Trophoblast cell (in vitro differentiated cells and primary cell): ENCODE measurements at regions not wholly inside any gene's neighbourhood (a gene's known extent, or its start where the extent isn't known, plus 50 kb on each side); places are given as distances from the start of the nearest gene placed in this dataset.

ENCODE experiments used
- DNase-seq, 2 donors: peaks; one replicate each; pipeline ENCODE4 v3.0.0-alpha.2; 2016
- H2AFZ ChIP-seq: 2 replicates; pipeline ENCODE4 v1.6.1; 2013; ENCODE audit warnings: low read length, moderate library complexity, mild to moderate bottlenecking; ENCODE audit not compliant: insufficient read depth, poor library complexity
- H2AK5ac ChIP-seq: 2 replicates; pipeline ENCODE4 v1.6.1; 2013; ENCODE audit warnings: mild to moderate bottlenecking, low read length
- H2BK120ac ChIP-seq: 2 replicates; pipeline ENCODE4 v1.6.1; 2013; ENCODE audit warnings: low read length, mild to moderate bottlenecking, moderate library complexity; ENCODE audit not compliant: insufficient read depth, poor library complexity
- H2BK12ac ChIP-seq: 2 replicates; pipeline ENCODE4 v1.6.1; 2013; ENCODE audit warnings: mild to moderate bottlenecking, low read length, moderate library complexity
- H2BK5ac ChIP-seq: 2 replicates; pipeline ENCODE4 v1.6.1; 2013; ENCODE audit warnings: low read length, low read depth, moderate library complexity, mild to moderate bottlenecking; ENCODE audit not compliant: poor library complexity
- H3K14ac ChIP-seq: 2 replicates; pipeline ENCODE4 v1.6.1; 2013; ENCODE audit warnings: mild to moderate bottlenecking, low read length
- H3K18ac ChIP-seq: 2 replicates; pipeline ENCODE4 v1.6.1; 2013; ENCODE audit warnings: mild to moderate bottlenecking, low read length
- H3K23ac ChIP-seq: 2 replicates; pipeline ENCODE4 v1.6.1; 2013; ENCODE audit warnings: low read length
- H3K27ac ChIP-seq: 2 replicates; pipeline ENCODE4 v1.5.1; 2013; ENCODE audit warnings: low read depth, mild to moderate bottlenecking, inconsistent platforms, low read length, moderate library complexity
- H3K27me3 ChIP-seq: 2 replicates; pipeline ENCODE4 v1.6.1; 2013; ENCODE audit warnings: inconsistent platforms, mild to moderate bottlenecking, low read length, moderate library complexity; ENCODE audit not compliant: insufficient read depth
- H3K36me3 ChIP-seq, 2 experiments: 1 replicate in 1 of 2; 2 replicates in 1 of 2; pipeline ENCODE4 v1.6.1; 2013; ENCODE audit warnings: low read length in 2 of 2, mild to moderate bottlenecking in 2 of 2, moderate library complexity in 1 of 2; ENCODE audit not compliant: insufficient read depth in 2 of 2, control insufficient read depth in 1 of 2
- H3K4ac ChIP-seq: 2 replicates; pipeline ENCODE4 v1.6.1; 2013; ENCODE audit warnings: low read depth, mild to moderate bottlenecking, low read length, moderate library complexity
- H3K4me1 ChIP-seq, 2 experiments: 1 replicate in 1 of 2; 2 replicates in 1 of 2; pipeline ENCODE4 v1.6.1; 2013; ENCODE audit warnings: low read length in 2 of 2, mild to moderate bottlenecking in 2 of 2, moderate library complexity in 1 of 2; ENCODE audit not compliant: insufficient read depth in 2 of 2, control insufficient read depth in 1 of 2
- H3K4me2 ChIP-seq: 2 replicates; pipeline ENCODE4 v1.6.1; 2013; ENCODE audit warnings: inconsistent platforms, mild to moderate bottlenecking, low read length, moderate library complexity
- H3K4me3 ChIP-seq: 2 replicates; pipeline ENCODE4 v1.5.1; 2013; ENCODE audit warnings: mild to moderate bottlenecking, low read depth, low read length, inconsistent platforms
- H3K79me1 ChIP-seq: one replicate; pipeline ENCODE4 v1.6.1; 2013; ENCODE audit warnings: low read length
- H3K79me2 ChIP-seq: 2 replicates; pipeline ENCODE4 v1.6.1; 2013; ENCODE audit warnings: low read length, mild to moderate bottlenecking; ENCODE audit not compliant: control insufficient read depth, insufficient read depth, poor library complexity
- H3K9ac ChIP-seq: 2 replicates; pipeline ENCODE4 v1.6.1; 2013; ENCODE audit warnings: mild to moderate bottlenecking, low read length
- H3K9me3 ChIP-seq: 2 replicates; pipeline ENCODE4 v1.6.1; 2013; ENCODE audit warnings: low read depth, mild to moderate bottlenecking, control low read depth, inconsistent platforms, low read length; ENCODE audit not compliant: insufficient read depth
- H4K12ac ChIP-seq: 2 replicates; pipeline ENCODE4 v1.6.1; 2013; ENCODE audit warnings: low read depth, mild to moderate bottlenecking, low read length, moderate library complexity
- H4K8ac ChIP-seq: 2 replicates; pipeline ENCODE4 v1.6.1; 2013; ENCODE audit warnings: low read depth, mild to moderate bottlenecking, low read length, moderate library complexity
- H4K91ac ChIP-seq: one replicate; pipeline ENCODE4 v1.6.1; 2013; ENCODE audit warnings: low read depth, mild to moderate bottlenecking, low read length, moderate library complexity
- WGBS: extraction: QIAGEN DNeasy Blood & Tissue Kit; methylation state at CpG from one replicate; pipeline ENCODE4 v1.1.7; 2013; ENCODE audit warnings: missing lambda C conversion rate; ENCODE audit not compliant: insufficient read length, insufficient coverage; ENCODE audit errors: extremely low coverage; 5-methylcytosine and 5-hydroxymethylcytosine counted together

GRCh38 chrX:9211269-9211668 lies 177.3 kb upstream of the FAM9B start:
- Histone ChIP-seq H3K14ac (no peak overlapping the region), H3K9ac (no peak overlapping the region), H3K27ac (no peak overlapping the region), H3K4me2 (no peak overlapping the region), H4K12ac (no peak overlapping the region), H3K36me3 (no peaks in the 10 kb centered on the region), H4K91ac (no peak overlapping the region), H3K4ac (no peak overlapping the region), H2BK120ac (no peak overlapping the region), H3K27me3 (no peaks in the 10 kb centered on the region), H3K9me3 (no peaks in the 10 kb centered on the region), H3K4me1 (no peaks in the 10 kb centered on the region), H3K4me3 (no peak overlapping the region), H2BK12ac (no peak overlapping the region), H3K18ac (no peak overlapping the region), H2BK5ac (no peak overlapping the region), H4K8ac (no peak overlapping the region), H3K79me1 (no peaks in the 10 kb centered on the region), H3K23ac (no peak overlapping the region), H2AFZ (no peak overlapping the region), H2AK5ac (no peak overlapping the region), H3K79me2 (no peaks in the 10 kb centered on the region)
- no CpG with 5 or more reads among the region's 7 CpGs for WGBS
- no peak for DNase-seq

GRCh38 chrX:9221781-9222180 lies 187.9 kb upstream of the FAM9B start:
- Histone ChIP-seq H2BK5ac (no peak overlapping the region), H3K4me2 (no peak overlapping the region), H3K79me2 (no peaks in the 10 kb centered on the region), H3K27me3 (no peaks in the 10 kb centered on the region), H4K12ac (no peak overlapping the region), H2BK120ac (no peak overlapping the region), H3K9me3 (peaks cover 4% of the 10 kb centered on the region), H4K91ac (no peak overlapping the region), H3K23ac (no peak overlapping the region), H3K18ac (no peak overlapping the region), H3K14ac (no peak overlapping the region), H3K79me1 (no peaks in the 10 kb centered on the region), H3K4ac (no peak overlapping the region), H4K8ac (no peak overlapping the region), H3K4me3 (no peak overlapping the region), H3K36me3 (no peaks in the 10 kb centered on the region), H3K9ac (no peak overlapping the region), H2AK5ac (no peak overlapping the region), H3K4me1 (no peaks in the 10 kb centered on the region), H2AFZ (no peak overlapping the region), H3K27ac (no peak overlapping the region), H2BK12ac (no peak overlapping the region)
- DNase-seq = no peak
- WGBS = no CpG with 5 or more reads among the region's 5 CpGs

GRCh38 chrX:9222299-9222698 lies 188.4 kb upstream of the FAM9B start:
- no peak overlapping the region for H2BK5ac ChIP-seq
- H3K36me3 ChIP-seq = no peaks in the 10 kb centered on the region
- no peak overlapping the region for H2BK120ac ChIP-seq
- no peaks in the 10 kb centered on the region for H3K27me3 ChIP-seq
- H2AFZ ChIP-seq = no peak overlapping the region
- no peak overlapping the region for H3K27ac ChIP-seq
- no peak overlapping the region for H3K14ac ChIP-seq
- no peak overlapping the region for H3K4ac ChIP-seq
- no peaks in the 10 kb centered on the region for H3K4me1 ChIP-seq
- no CpG with 5 or more reads among the region's 9 CpGs for WGBS
- H2BK12ac ChIP-seq = no peak overlapping the region
- H3K4me3 ChIP-seq = no peak overlapping the region
- H3K79me2 ChIP-seq = no peaks in the 10 kb centered on the region
- H4K8ac ChIP-seq = no peak overlapping the region
- no peak overlapping the region for H3K18ac ChIP-seq
- no peak overlapping the region for H4K91ac ChIP-seq
- DNase-seq = no peak
- no peak overlapping the region for H4K12ac ChIP-seq
- no peak overlapping the region for H3K9ac ChIP-seq
- no peaks in the 10 kb centered on the region for H3K79me1 ChIP-seq
- H3K23ac ChIP-seq = no peak overlapping the region
- no peak overlapping the region for H3K4me2 ChIP-seq
- peaks cover 4% of the 10 kb centered on the region for H3K9me3 ChIP-seq
- H2AK5ac ChIP-seq = no peak overlapping the region

GRCh38 chrX:9227276-9227675 lies 193.3 kb upstream of the FAM9B start:
- Histone ChIP-seq H3K4ac (no peak overlapping the region), H3K9me3 (peaks cover 4% of the 10 kb centered on the region), H3K4me3 (no peak overlapping the region), H3K27ac (no peak overlapping the region), H3K14ac (no peak overlapping the region), H3K18ac (no peak overlapping the region), H3K79me2 (no peaks in the 10 kb centered on the region), H2AK5ac (no peak overlapping the region), H3K79me1 (no peaks in the 10 kb centered on the region), H3K4me1 (no peaks in the 10 kb centered on the region), H2BK120ac (no peak overlapping the region), H2BK5ac (no peak overlapping the region), H3K4me2 (no peak overlapping the region), H3K27me3 (no peaks in the 10 kb centered on the region), H4K12ac (no peak overlapping the region), H3K23ac (no peak overlapping the region), H4K91ac (no peak overlapping the region), H3K36me3 (no peaks in the 10 kb centered on the region), H2BK12ac (no peak overlapping the region), H3K9ac (no peak overlapping the region), H2AFZ (no peak overlapping the region), H4K8ac (no peak overlapping the region)
- no peak for DNase-seq
- WGBS = no CpG with 5 or more reads among the region's 6 CpGs
